HG02642 (cell line): ENCODE measurements at regions not wholly inside any gene's neighbourhood (a gene's known extent, or its start where the extent isn't known, plus 50 kb on each side); places are given as distances from the start of the nearest gene placed in this dataset.

Experiments
- ATAC-seq: cut with Tn5 transposase; IDR thresholded peaks from one replicate; pipeline ENCODE4 v1.9.1; 2021; ENCODE audit warnings: mild to moderate bottlenecking; ENCODE audit not compliant: unreplicated experiment, poor library complexity

- ATAC-seq: no peak
Measured at GRCh38 chr13:90201202-90201601, 1146.3 kb upstream of the MIR17HG start.

- ATAC-seq: no peak
Measured at GRCh38 chr13:90201676-90202460, 1145.6 kb upstream of the MIR17HG start.

- ATAC-seq: no peak
Measured at GRCh38 chr13:90205081-90205480, 1142.4 kb upstream of the MIR17HG start.

- ATAC-seq: no peak
Measured at GRCh38 chr13:90205911-90206310, 1141.6 kb upstream of the MIR17HG start.

- no peak for ATAC-seq
Measured at GRCh38 chr13:90217275-90217674, 1130.2 kb upstream of the MIR17HG start.

GRCh38 chr13:90222758-90223157 lies 1124.7 kb upstream of the MIR17HG start:
- ATAC-seq: no peak

- no peak for ATAC-seq
Measured at GRCh38 chr13:90230311-90230710, 1117.2 kb upstream of the MIR17HG start.

GRCh38 chr13:90232291-90232690 lies 1115.2 kb upstream of the MIR17HG start:
- ATAC-seq: no peak

GRCh38 chr13:90233933-90234672 lies 1113.4 kb upstream of the MIR17HG start:
- no peak for ATAC-seq

GRCh38 chr13:90237852-90238251 lies 1109.6 kb upstream of the MIR17HG start:
- ATAC-seq: no peak

- ATAC-seq: no peak
Measured at GRCh38 chr13:90238413-90238812, 1109.1 kb upstream of the MIR17HG start.

- ATAC-seq: no peak
Measured at GRCh38 chr13:90239130-90239529, 1108.4 kb upstream of the MIR17HG start.

GRCh38 chr13:90246005-90246404 lies 1101.5 kb upstream of the MIR17HG start:
- ATAC-seq: no peak

- no peak for ATAC-seq
Measured at GRCh38 chr13:90246687-90247345, 1100.7 kb upstream of the MIR17HG start.

- no peak for ATAC-seq
Measured at GRCh38 chr13:90253806-90254205, 1093.7 kb upstream of the MIR17HG start.

- no peak for ATAC-seq
Measured at GRCh38 chr13:90254437-90254836, 1093.0 kb upstream of the MIR17HG start.

- ATAC-seq: no peak
Measured at GRCh38 chr13:90256746-90257145, 1090.7 kb upstream of the MIR17HG start.

GRCh38 chr13:90258129-90258528 lies 1089.4 kb upstream of the MIR17HG start:
- ATAC-seq: no peak

GRCh38 chr13:90261343-90261742 lies 1086.1 kb upstream of the MIR17HG start:
- no peak for ATAC-seq

- no peak for ATAC-seq
Measured at GRCh38 chr13:90270226-90270625, 1077.3 kb upstream of the MIR17HG start.

- no peak for ATAC-seq
Measured at GRCh38 chr13:90272356-90272755, 1075.1 kb upstream of the MIR17HG start.
